MM.1S (cell line): ENCODE measurements at regions not wholly inside any gene's neighbourhood (a gene's known extent, or its start where the extent isn't known, plus 50 kb on each side); places are given as distances from the start of the nearest gene placed in this dataset.

Experiments
- EZH2phosphoT487 ChIP-seq: fragments of 300-600 bp; sonication (generic); IDR thresholded peaks from 2 replicates; pipeline ENCODE4 v1.6.1; 2018; ENCODE audit warnings: antibody characterized with exemption, low read length
- TF ChIP-seq, protein P1 (sequence below): fragments of 300-600 bp; sonication (generic); IDR thresholded peaks from 2 replicates; pipeline ENCODE4 v1.5.1; 2016; ENCODE audit warnings: antibody characterized with exemption, low read length, mixed read lengths

DNA sequence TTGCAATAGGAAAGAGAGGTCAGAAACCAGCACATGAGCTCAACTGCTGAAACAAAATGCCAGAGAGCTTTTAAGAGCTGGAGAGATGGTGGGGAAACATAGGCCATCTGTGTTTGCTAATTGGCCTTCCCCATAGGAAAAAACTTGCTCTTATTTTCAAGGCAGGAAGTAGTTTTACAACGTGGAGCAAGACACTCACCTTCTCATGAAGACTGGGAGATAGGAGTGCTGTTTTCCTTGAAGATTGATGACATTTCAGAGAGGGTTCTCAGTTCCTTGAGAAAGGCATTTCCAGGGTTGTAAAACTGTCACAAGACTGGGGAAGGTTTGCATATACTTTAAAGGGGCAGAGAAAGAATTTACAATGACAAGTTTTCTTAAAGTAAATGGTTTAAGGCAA, 586.3 kb upstream of the RAG2 start:
- TF ChIP-seq, protein P1, sequence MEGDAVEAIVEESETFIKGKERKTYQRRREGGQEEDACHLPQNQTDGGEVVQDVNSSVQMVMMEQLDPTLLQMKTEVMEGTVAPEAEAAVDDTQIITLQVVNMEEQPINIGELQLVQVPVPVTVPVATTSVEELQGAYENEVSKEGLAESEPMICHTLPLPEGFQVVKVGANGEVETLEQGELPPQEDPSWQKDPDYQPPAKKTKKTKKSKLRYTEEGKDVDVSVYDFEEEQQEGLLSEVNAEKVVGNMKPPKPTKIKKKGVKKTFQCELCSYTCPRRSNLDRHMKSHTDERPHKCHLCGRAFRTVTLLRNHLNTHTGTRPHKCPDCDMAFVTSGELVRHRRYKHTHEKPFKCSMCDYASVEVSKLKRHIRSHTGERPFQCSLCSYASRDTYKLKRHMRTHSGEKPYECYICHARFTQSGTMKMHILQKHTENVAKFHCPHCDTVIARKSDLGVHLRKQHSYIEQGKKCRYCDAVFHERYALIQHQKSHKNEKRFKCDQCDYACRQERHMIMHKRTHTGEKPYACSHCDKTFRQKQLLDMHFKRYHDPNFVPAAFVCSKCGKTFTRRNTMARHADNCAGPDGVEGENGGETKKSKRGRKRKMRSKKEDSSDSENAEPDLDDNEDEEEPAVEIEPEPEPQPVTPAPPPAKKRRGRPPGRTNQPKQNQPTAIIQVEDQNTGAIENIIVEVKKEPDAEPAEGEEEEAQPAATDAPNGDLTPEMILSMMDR: no peak
- no peak for TF ChIP-seq EZH2phosphoT487
